ENCODE measurements at regions not wholly inside any gene's neighbourhood (a gene's known extent, or its start where the extent isn't known, plus 50 kb on each side); places are given as distances from the start of the nearest gene placed in this dataset.

- no peak overlapping the region for H3K27ac ChIP-seq
- no peaks in the 10 kb centered on the region for H3K36me3 ChIP-seq (replicated peaks)
- no peak for TF ChIP-seq CTCF (IDR thresholded peaks at IDR 0.05; ENCODE audit: low read depth, low read length, missing control alignments)
- H3K27me3 ChIP-seq (replicated peaks), result no peaks in the 10 kb centered on the region
- no peak for DNase-seq
- H3K4me3 ChIP-seq (ENCODE audit: low read depth, low read length), result no peak overlapping the region
- in situ Hi-C loops (cut with HindIII; ENCODE audit: low pct_ligation_motif_present, low sequenced_read_pairs), result no loop called here
These were observed 246.9 kb upstream of the ZFP64 start for GRCh38 chr20:52438326-52438963.

GRCh38 chr20:52434453-52434852, 242.9 kb upstream of the ZFP64 start:
- TF ChIP-seq CTCF (IDR thresholded peaks at IDR 0.05; ENCODE audit: low read depth, low read length, missing control alignments), result no peak
- in situ Hi-C loops (cut with HindIII; ENCODE audit: low pct_ligation_motif_present, low sequenced_read_pairs), result no loop called here
- Histone ChIP-seq H3K27ac (no peak overlapping the region), H3K4me3 (ENCODE audit: low read depth, low read length) (no peak overlapping the region), H3K36me3 (replicated peaks) (no peaks in the 10 kb centered on the region), H3K27me3 (replicated peaks) (no peaks in the 10 kb centered on the region)
- no peak for DNase-seq

DNA sequence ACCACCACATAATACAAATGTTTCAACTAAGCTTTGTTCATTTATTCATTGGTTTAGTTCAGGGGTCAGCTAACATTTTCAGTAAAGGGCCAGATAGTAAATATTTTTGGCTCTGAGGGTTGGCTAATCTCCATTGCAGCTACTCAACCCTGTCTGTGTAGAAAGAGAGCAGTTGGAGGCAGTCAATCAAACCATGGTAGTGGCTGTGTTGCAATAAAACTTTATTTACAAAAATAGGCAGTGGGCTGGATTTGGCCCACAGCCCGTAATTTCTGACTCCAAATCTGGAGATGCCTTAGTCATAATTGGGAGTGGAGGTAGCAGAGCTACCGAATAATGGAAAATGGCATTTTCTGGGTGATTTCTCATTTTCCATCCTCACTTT, 242.5 kb upstream of the ZFP64 start:
- no peak for DNase-seq
- Histone ChIP-seq H3K36me3 (replicated peaks) (no peaks in the 10 kb centered on the region), H3K27me3 (replicated peaks) (no peaks in the 10 kb centered on the region), H3K27ac (no peak overlapping the region), H3K4me3 (ENCODE audit: low read depth, low read length) (no peak overlapping the region)
- no peak for TF ChIP-seq CTCF (IDR thresholded peaks at IDR 0.05; ENCODE audit: low read depth, low read length, missing control alignments)
- in situ Hi-C loops (cut with HindIII; ENCODE audit: low pct_ligation_motif_present, low sequenced_read_pairs), result no loop called here

DNA sequence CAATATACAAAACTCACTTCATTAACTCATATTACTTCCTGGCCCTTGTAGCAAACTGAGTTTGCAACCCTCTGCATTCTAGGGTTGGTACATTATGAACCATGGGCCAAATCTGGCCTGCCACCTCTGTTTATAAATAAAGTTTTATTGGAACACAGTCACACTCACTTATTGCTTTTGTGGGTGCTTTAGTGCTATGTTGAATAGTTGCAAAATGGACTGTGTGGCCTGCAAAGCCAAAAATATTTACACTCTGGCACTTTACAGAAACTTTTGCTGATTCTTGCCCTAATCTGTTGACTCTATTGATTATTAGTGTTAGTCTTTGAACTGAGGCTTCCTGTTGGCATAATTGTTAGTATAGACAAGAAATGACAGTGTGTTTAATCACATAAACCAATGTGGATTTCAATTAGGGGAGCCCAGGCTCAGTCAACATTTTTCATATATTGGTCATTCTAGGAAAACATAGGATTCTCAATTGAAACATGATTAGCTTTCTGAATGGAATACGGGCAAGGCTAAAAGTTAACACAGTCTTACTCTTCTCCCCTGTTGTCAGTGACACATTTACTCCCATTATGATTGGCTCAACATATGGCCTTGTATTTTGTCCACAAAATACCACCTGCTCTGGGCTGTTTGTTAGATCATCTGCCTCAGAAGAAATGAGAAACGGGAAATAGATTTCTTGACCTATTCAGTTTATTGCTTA, 241.9 kb upstream of the ZFP64 start:
- H3K36me3 ChIP-seq (replicated peaks), result no peaks in the 10 kb centered on the region
- DNase-seq, result no peak
- H3K27ac ChIP-seq, result no peak overlapping the region
- in situ Hi-C loops (cut with HindIII; ENCODE audit: low pct_ligation_motif_present, low sequenced_read_pairs), result no loop called here
- TF ChIP-seq CTCF (IDR thresholded peaks at IDR 0.05; ENCODE audit: low read depth, low read length, missing control alignments), result no peak
- no peaks in the 10 kb centered on the region for H3K27me3 ChIP-seq (replicated peaks)
- H3K4me3 ChIP-seq (ENCODE audit: low read depth, low read length), result no peak overlapping the region

GRCh38 chr20:52432740-52433139, 241.2 kb upstream of the ZFP64 start:
- Histone ChIP-seq H3K36me3 (replicated peaks) (no peaks in the 10 kb centered on the region), H3K4me3 (ENCODE audit: low read depth, low read length) (no peak overlapping the region), H3K27ac (no peak overlapping the region), H3K27me3 (replicated peaks) (no peaks in the 10 kb centered on the region)
- DNase-seq, result no peak
- no peak for TF ChIP-seq CTCF (IDR thresholded peaks at IDR 0.05; ENCODE audit: low read depth, low read length, missing control alignments)
- in situ Hi-C loops (cut with HindIII; ENCODE audit: low pct_ligation_motif_present, low sequenced_read_pairs), result no loop called here

Measured in brain microvascular endothelial cell (primary cell).